ENCODE measurements at regions not wholly inside any gene's neighbourhood (a gene's known extent, or its start where the extent isn't known, plus 50 kb on each side); places are given as distances from the start of the nearest gene placed in this dataset.

- TF ChIP-seq CTCF (conservative IDR thresholded peaks at IDR 0.05; ENCODE audit: low read depth, low read length) (no peak), EZH2 (IDR thresholded peaks at IDR 0.05; ENCODE audit: low read length, unreplicated experiment) (no peak), EZH2phosphoT487 (IDR thresholded peaks at IDR 0.05; ENCODE audit: borderline replicate concordance, low read length) (no peak)
Measured at GRCh38 chr6:121666814-121667213, 231.4 kb downstream of the GJA1 start.

All from PC-3 (cell line).